ENCODE measurements at regions not wholly inside any gene's neighbourhood (a gene's known extent, or its start where the extent isn't known, plus 50 kb on each side); places are given as distances from the start of the nearest gene placed in this dataset.

GRCh38 chr5:2024986-2025721 is 142.4 kb upstream of the IRX4 start:
- DNase-seq (ENCODE audit: low spot score) = no peak
- Histone ChIP-seq H3K36me3 (no peaks in the 10 kb centered on the region), H3K4me3 (no peak overlapping the region), H3K27ac (no peak overlapping the region), H3K4me1 (ENCODE audit: control insufficient read depth in 1 of 2, low read depth in 2 of 2) (no peaks in the 10 kb centered on the region), H3K27me3 (replicated peaks; ENCODE audit: insufficient read depth) (no peaks in the 10 kb centered on the region), H3K9me3 (no peaks in the 10 kb centered on the region)
- ATAC-seq (ENCODE audit: insufficient number of reproducible peaks, low FRiP score, low read depth) = no peak
- TF ChIP-seq CTCF (IDR thresholded peaks at IDR 0.05) = no peak

- H3K27ac ChIP-seq = no peak overlapping the region
- no peaks in the 10 kb centered on the region for H3K9me3 ChIP-seq
- no peaks in the 10 kb centered on the region for H3K36me3 ChIP-seq
- H3K27me3 ChIP-seq (replicated peaks; ENCODE audit: insufficient read depth) = no peaks in the 10 kb centered on the region
- ATAC-seq (ENCODE audit: insufficient number of reproducible peaks, low FRiP score, low read depth) = no peak
- no peak overlapping the region for H3K4me3 ChIP-seq
- H3K4me1 ChIP-seq (ENCODE audit: control insufficient read depth in 1 of 2, low read depth in 2 of 2) = no peaks in the 10 kb centered on the region
- no peak for DNase-seq (ENCODE audit: low spot score)
- TF ChIP-seq CTCF (IDR thresholded peaks at IDR 0.05) = no peak
Observed at GRCh38 chr5:2023196-2023595, 140.5 kb upstream of the IRX4 start.

GRCh38 chr5:2022436-2022835 is 139.7 kb upstream of the IRX4 start:
- no peak overlapping the region for H3K4me3 ChIP-seq
- H3K27ac ChIP-seq = no peak overlapping the region
- H3K9me3 ChIP-seq = no peaks in the 10 kb centered on the region
- H3K4me1 ChIP-seq (ENCODE audit: control insufficient read depth in 1 of 2, low read depth in 2 of 2) = no peaks in the 10 kb centered on the region
- no peak for DNase-seq (ENCODE audit: low spot score)
- TF ChIP-seq CTCF (IDR thresholded peaks at IDR 0.05) = no peak
- H3K36me3 ChIP-seq = no peaks in the 10 kb centered on the region
- ATAC-seq (ENCODE audit: insufficient number of reproducible peaks, low FRiP score, low read depth) = no peak
- H3K27me3 ChIP-seq (replicated peaks; ENCODE audit: insufficient read depth) = no peaks in the 10 kb centered on the region

- no peaks in the 10 kb centered on the region for H3K36me3 ChIP-seq
- no peak for ATAC-seq (ENCODE audit: insufficient number of reproducible peaks, low FRiP score, low read depth)
- no peaks in the 10 kb centered on the region for H3K4me1 ChIP-seq (ENCODE audit: control insufficient read depth in 1 of 2, low read depth in 2 of 2)
- no peak overlapping the region for H3K4me3 ChIP-seq
- no peaks in the 10 kb centered on the region for H3K9me3 ChIP-seq
- DNase-seq (ENCODE audit: low spot score) = no peak
- no peak for TF ChIP-seq CTCF (IDR thresholded peaks at IDR 0.05)
- H3K27me3 ChIP-seq (replicated peaks; ENCODE audit: insufficient read depth) = no peaks in the 10 kb centered on the region
- no peak overlapping the region for H3K27ac ChIP-seq
Observed at GRCh38 chr5:2021484-2022176, 138.9 kb upstream of the IRX4 start.

GRCh38 chr5:2020730-2021129 is 138.0 kb upstream of the IRX4 start:
- TF ChIP-seq CTCF (IDR thresholded peaks at IDR 0.05) = no peak
- Histone ChIP-seq H3K36me3 (no peaks in the 10 kb centered on the region), H3K27me3 (replicated peaks; ENCODE audit: insufficient read depth) (no peaks in the 10 kb centered on the region), H3K9me3 (no peaks in the 10 kb centered on the region), H3K4me1 (ENCODE audit: control insufficient read depth in 1 of 2, low read depth in 2 of 2) (no peaks in the 10 kb centered on the region), H3K27ac (no peak overlapping the region), H3K4me3 (no peak overlapping the region)
- no peak for DNase-seq (ENCODE audit: low spot score)
- ATAC-seq (ENCODE audit: insufficient number of reproducible peaks, low FRiP score, low read depth) = no peak
